OCI-LY3 (cell line): ENCODE measurements at regions not wholly inside any gene's neighbourhood (a gene's known extent, or its start where the extent isn't known, plus 50 kb on each side); places are given as distances from the start of the nearest gene placed in this dataset.

Experiments
- H2AFZ ChIP-seq: fragments of 200-600, 300-600 bp; shearing (Covaris generic); 2 replicates; pipeline ENCODE4 v1.6.0; 2014; ENCODE audit warnings: antibody characterized with exemption, low read depth, low read length
- H3K27ac ChIP-seq: fragments of 200-600, 300-600 bp; sonication (generic); 2 replicates; pipeline ENCODE4 v1.5.1; 2014; ENCODE audit warnings: mild to moderate bottlenecking, low read length, moderate library complexity, mixed read lengths
- H3K27me3 ChIP-seq: fragments of 200-600, 300-600 bp; sonication (generic); 2 replicates; pipeline ENCODE4 v1.6.1; 2014; ENCODE audit warnings: low read depth, low read length, mixed read lengths
- H3K36me3 ChIP-seq: fragments of 200-600, 300-600 bp; sonication (generic); replicated peaks from 2 replicates; pipeline ENCODE3; 2014; ENCODE audit warnings: low read depth, low read length, mixed read lengths
- H3K4me1 ChIP-seq: fragments of 300-600, 200-600 bp; sonication (generic); 2 replicates; pipeline ENCODE4 v1.6.1; 2014; ENCODE audit warnings: low read length, mixed read lengths
- H3K4me2 ChIP-seq: fragments of 200-600, 300-600 bp; sonication (generic); 2 replicates; pipeline ENCODE4 v1.6.1; 2014; ENCODE audit warnings: low read length, mixed read lengths
- H3K4me3 ChIP-seq: fragments of 300-600, 200-600 bp; sonication (generic); 2 replicates; pipeline ENCODE4 v1.5.1; 2014; ENCODE audit warnings: antibody characterized with exemption, mild to moderate bottlenecking, low read length, moderate library complexity
- H3K79me2 ChIP-seq: fragments of 300-600, 200-600 bp; shearing (Covaris generic); 2 replicates; pipeline ENCODE4 v1.6.1; 2014; ENCODE audit warnings: mild to moderate bottlenecking, low read length, mixed read lengths
- H3K9ac ChIP-seq: fragments of 300-600, 200-600 bp; shearing (Covaris generic); 2 replicates; pipeline ENCODE4 v1.6.0; 2014; ENCODE audit warnings: mild to moderate bottlenecking, low read length, moderate library complexity
- H3K9me3 ChIP-seq: fragments of 200-600, 300-600 bp; shearing (Covaris generic); 2 replicates; pipeline ENCODE4 v1.6.1; 2014; ENCODE audit warnings: low read length, mixed read lengths; ENCODE audit not compliant: insufficient read depth
- H4K20me1 ChIP-seq: fragments of 200-600, 300-600 bp; sonication (generic); 2 replicates; pipeline ENCODE4 v1.6.1; 2016; ENCODE audit warnings: low read length, mixed read lengths; ENCODE audit not compliant: insufficient read depth
- CTCF ChIP-seq: fragments of 200-600, 300-600 bp; sonication (generic); IDR thresholded peaks from 2 replicates; pipeline ENCODE4 v1.5.1; 2014; ENCODE audit warnings: antibody characterized with exemption, low read length, low read depth
- EZH2phosphoT487 ChIP-seq: fragments of 200-600 bp; shearing (Covaris generic); IDR thresholded peaks from 2 replicates; pipeline ENCODE4 v1.6.1; 2018; ENCODE audit warnings: antibody characterized with exemption, mixed run types, low read depth

DNA sequence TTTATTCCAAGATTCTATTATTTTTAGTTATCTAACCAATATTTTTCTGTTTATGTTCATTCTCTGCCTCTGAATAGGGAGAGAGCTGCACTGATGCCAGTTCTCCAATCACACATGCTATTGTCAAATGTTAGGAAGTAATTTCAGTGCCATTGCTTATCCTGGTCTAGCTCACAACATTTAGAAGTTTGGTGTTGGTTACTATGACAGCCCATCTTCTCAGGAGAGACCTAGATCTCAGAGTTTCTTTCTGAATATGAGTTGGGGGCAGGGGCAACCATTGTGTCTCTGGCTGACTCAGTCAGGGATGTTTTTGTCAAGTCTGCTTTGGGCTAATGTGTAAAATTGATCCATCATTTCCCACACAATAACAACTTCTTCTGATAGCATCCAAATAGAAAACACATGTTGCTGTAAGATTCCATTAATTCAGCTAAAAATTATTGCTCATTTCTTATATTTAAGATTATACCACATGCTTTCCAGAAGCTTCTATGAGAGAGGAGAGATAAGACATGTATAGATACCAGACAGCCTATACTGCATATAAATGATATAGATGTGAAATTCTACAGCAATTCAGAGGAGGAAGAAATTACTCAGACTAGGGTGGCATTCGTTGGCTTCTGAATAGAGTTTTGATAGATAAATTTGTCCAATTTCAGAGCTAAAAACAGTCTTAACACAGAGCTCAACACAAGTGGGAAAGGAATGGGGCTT is 64.8 kb downstream of the DACT1 start:
- H4K20me1 ChIP-seq = no peaks in the 10 kb centered on the region
- no peak overlapping the region for H3K9ac ChIP-seq
- no peaks in the 10 kb centered on the region for H3K36me3 ChIP-seq

GRCh38 chr14:58703161-58703506 is 65.4 kb downstream of the DACT1 start:
- H3K4me2 ChIP-seq = no peak overlapping the region
- H3K27me3 ChIP-seq = no peaks in the 10 kb centered on the region
- no peaks in the 10 kb centered on the region for H4K20me1 ChIP-seq
- peaks cover 15% of the 10 kb centered on the region for H3K4me1 ChIP-seq
- H3K4me3 ChIP-seq = no peak overlapping the region
- H3K9ac ChIP-seq = no peak overlapping the region
- TF ChIP-seq EZH2phosphoT487 (no peak), CTCF (no peak)
- H3K36me3 ChIP-seq = no peaks in the 10 kb centered on the region
- no peak overlapping the region for H2AFZ ChIP-seq
- no peak overlapping the region for H3K27ac ChIP-seq
- no peaks in the 10 kb centered on the region for H3K9me3 ChIP-seq
- H3K79me2 ChIP-seq = no peaks in the 10 kb centered on the region

More for the DNA sequence above, 64.8 kb downstream of the DACT1 start:
- H2AFZ ChIP-seq = no peak overlapping the region
- no peaks in the 10 kb centered on the region for H3K79me2 ChIP-seq
- TF ChIP-seq EZH2phosphoT487 (no peak), CTCF (no peak)
- H3K4me1 ChIP-seq = peaks cover 20% of the 10 kb centered on the region
- H3K4me3 ChIP-seq = no peak overlapping the region
- no peak overlapping the region for H3K4me2 ChIP-seq
- H3K9me3 ChIP-seq = no peaks in the 10 kb centered on the region
- H3K27me3 ChIP-seq = no peaks in the 10 kb centered on the region
- no peak overlapping the region for H3K27ac ChIP-seq

- H3K36me3 ChIP-seq = no peaks in the 10 kb centered on the region
- peaks cover 12% of the 10 kb centered on the region for H3K4me1 ChIP-seq
- no peak overlapping the region for H3K4me3 ChIP-seq
- H3K27ac ChIP-seq = no peak overlapping the region
- no peaks in the 10 kb centered on the region for H3K79me2 ChIP-seq
- H2AFZ ChIP-seq = no peak overlapping the region
- no peaks in the 10 kb centered on the region for H3K9me3 ChIP-seq
- H3K9ac ChIP-seq = no peak overlapping the region
- H4K20me1 ChIP-seq = no peaks in the 10 kb centered on the region
- H3K4me2 ChIP-seq = no peak overlapping the region
- H3K27me3 ChIP-seq = no peaks in the 10 kb centered on the region
- TF ChIP-seq CTCF = no peak
- no peak for TF ChIP-seq EZH2phosphoT487
Measured at GRCh38 chr14:58705066-58705465, 67.3 kb downstream of the DACT1 start.

DNA sequence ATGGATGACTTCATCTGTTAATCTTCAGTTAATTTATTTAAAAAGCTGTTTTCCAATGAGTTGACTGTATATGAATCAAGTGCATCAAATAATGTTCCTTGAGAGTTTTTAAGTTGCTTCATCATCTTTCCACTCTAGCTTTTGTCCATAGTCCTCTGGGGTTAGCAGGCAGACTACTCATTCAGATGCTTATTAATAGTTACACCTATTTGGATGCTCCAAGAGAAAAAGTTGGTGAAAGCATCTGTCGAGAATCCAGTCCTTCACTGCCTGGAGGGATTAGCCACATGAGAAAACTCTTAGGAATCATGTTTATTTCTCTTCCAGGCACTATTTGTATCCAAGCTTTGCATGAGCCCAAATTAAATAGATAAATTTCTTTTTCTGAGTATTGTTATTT is 70.2 kb downstream of the DACT1 start:
- Histone ChIP-seq H3K27ac (no peak overlapping the region), H3K9ac (no peak overlapping the region), H3K4me3 (no peak overlapping the region), H3K9me3 (no peaks in the 10 kb centered on the region), H3K36me3 (no peaks in the 10 kb centered on the region), H3K4me2 (no peak overlapping the region), H3K27me3 (no peaks in the 10 kb centered on the region), H4K20me1 (no peaks in the 10 kb centered on the region), H3K4me1 (peaks cover 4% of the 10 kb centered on the region), H2AFZ (no peak overlapping the region), H3K79me2 (no peaks in the 10 kb centered on the region)
- no peak for TF ChIP-seq CTCF
- no peak for TF ChIP-seq EZH2phosphoT487
